ENCODE measurements at regions not wholly inside any gene's neighbourhood (a gene's known extent, or its start where the extent isn't known, plus 50 kb on each side); places are given as distances from the start of the nearest gene placed in this dataset.

- H3K27me3 ChIP-seq (ENCODE audit: control insufficient read depth, insufficient read depth, low read length), result no peaks in the 10 kb centered on the region
- H3K4me1 ChIP-seq (ENCODE audit: control insufficient read depth, insufficient read depth, low read length), result peaks cover 2% of the 10 kb centered on the region; the same call in 1 of the 2 replicates
- H3K9me3 ChIP-seq (ENCODE audit: control insufficient read depth, insufficient read depth, low read length), result no peaks in the 10 kb centered on the region
- no peak overlapping the region for H3K27ac ChIP-seq (ENCODE audit: low read length)
- H3K4me3 ChIP-seq (ENCODE audit: low read length), result no peak overlapping the region
- no peaks in the 10 kb centered on the region for H3K36me3 ChIP-seq (ENCODE audit: control insufficient read depth, insufficient read depth, low read length)
- no peak for DNase-seq (ENCODE audit: low read depth, low spot score)
- no CpG with 5 or more reads among the region's 7 CpGs for WGBS (ENCODE audit: insufficient coverage, insufficient read length)
Measured at GRCh38 chr11:8809241-8809938, 101.6 kb upstream of the AKIP1 start.

- Histone ChIP-seq H3K27me3 (ENCODE audit: control insufficient read depth, insufficient read depth, low read length) (no peaks in the 10 kb centered on the region), H3K4me3 (ENCODE audit: low read length) (peak overlapping the region; percentile 21; the same call in 1 of the 2 replicates), H3K27ac (ENCODE audit: low read length) (no peak overlapping the region), H3K9me3 (ENCODE audit: control insufficient read depth, insufficient read depth, low read length) (no peaks in the 10 kb centered on the region), H3K4me1 (ENCODE audit: control insufficient read depth, insufficient read depth, low read length) (peaks cover 3% of the 10 kb centered on the region), H3K36me3 (ENCODE audit: control insufficient read depth, insufficient read depth, low read length) (no peaks in the 10 kb centered on the region)
- DNase-seq (ENCODE audit: low read depth, low spot score), result no peak
- WGBS (ENCODE audit: insufficient coverage, insufficient read length), result no CpG with 5 or more reads among the region's 8 CpGs
Measured at GRCh38 chr11:8809939-8810539, 101.0 kb upstream of the AKIP1 start.

DNA sequence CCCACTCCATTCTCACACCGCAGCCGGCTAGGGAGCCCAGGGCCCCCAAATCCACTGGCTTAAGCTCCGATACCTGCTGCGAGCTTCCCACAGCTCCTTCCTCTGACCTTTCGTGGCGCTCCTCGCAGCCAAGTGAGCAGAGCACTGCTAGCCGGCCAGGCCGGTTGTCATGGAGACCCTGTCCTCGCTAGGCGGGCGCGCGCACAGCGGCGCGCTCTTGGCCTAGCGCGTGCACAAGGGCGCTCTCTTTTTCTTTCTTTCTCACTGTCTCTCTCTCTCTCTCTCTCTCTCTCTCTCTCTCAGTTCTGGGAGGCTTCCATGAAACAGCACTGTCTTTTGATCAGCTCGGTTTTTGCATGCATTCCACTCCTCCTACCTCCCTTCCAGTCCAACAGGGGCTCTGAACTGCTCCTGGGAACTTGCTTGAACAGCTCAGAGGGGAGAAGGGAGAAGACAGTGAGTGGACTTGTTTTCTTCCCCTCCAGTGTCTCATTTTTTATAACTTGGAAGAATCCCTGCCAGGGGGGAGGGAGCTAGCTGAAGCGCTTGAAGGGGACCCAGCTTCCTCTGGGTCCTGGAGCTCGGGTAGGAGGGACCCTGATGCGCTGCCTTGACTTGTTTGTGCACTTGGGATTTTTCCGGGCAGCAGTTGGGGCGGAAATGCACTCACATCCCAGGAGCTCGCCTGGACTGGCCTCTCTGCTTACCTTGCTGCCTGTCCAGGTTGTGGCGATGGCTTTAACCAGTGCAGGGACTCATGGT lies 100.3 kb upstream of the AKIP1 start:
- Histone ChIP-seq H3K4me3 (ENCODE audit: low read length) (peak overlapping the region; percentile 21; the same call in 1 of the 2 replicates), H3K27me3 (ENCODE audit: control insufficient read depth, insufficient read depth, low read length) (no peaks in the 10 kb centered on the region), H3K4me1 (ENCODE audit: control insufficient read depth, insufficient read depth, low read length) (peaks cover 3% of the 10 kb centered on the region), H3K9me3 (ENCODE audit: control insufficient read depth, insufficient read depth, low read length) (no peaks in the 10 kb centered on the region), H3K36me3 (ENCODE audit: control insufficient read depth, insufficient read depth, low read length) (no peaks in the 10 kb centered on the region), H3K27ac (ENCODE audit: low read length) (no peak overlapping the region)
- WGBS (ENCODE audit: insufficient coverage, insufficient read length), result no CpG with 5 or more reads among the region's 28 CpGs
- no peak for DNase-seq (ENCODE audit: low read depth, low spot score)

DNA sequence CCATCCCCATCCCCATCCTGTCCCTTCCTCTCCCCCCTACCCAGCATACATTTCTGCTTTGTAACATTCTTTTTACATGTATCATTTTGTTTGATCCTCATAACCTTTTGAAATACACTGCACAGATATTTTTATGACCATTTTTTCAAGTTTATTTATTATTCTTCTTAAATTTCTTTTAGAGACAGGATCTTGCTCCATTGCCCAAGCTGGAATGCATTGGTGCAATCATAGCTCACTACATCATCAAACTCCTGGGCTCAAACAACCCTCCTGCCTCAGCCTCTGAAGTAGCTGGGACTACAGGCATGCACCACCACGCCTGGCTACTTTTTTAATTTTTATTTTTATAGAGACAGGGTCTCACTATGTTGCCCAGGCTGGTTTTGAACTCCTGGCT lies 99.4 kb upstream of the AKIP1 start:
- no peaks in the 10 kb centered on the region for H3K36me3 ChIP-seq (ENCODE audit: control insufficient read depth, insufficient read depth, low read length)
- H3K4me3 ChIP-seq (ENCODE audit: low read length), result no peak overlapping the region
- no peaks in the 10 kb centered on the region for H3K9me3 ChIP-seq (ENCODE audit: control insufficient read depth, insufficient read depth, low read length)
- WGBS (ENCODE audit: insufficient coverage, insufficient read length), result no CpG with 5 or more reads among the region's 1 CpG
- no peak for DNase-seq (ENCODE audit: low read depth, low spot score)
- H3K4me1 ChIP-seq (ENCODE audit: control insufficient read depth, insufficient read depth, low read length), result peaks cover 3% of the 10 kb centered on the region
- H3K27ac ChIP-seq (ENCODE audit: low read length), result no peak overlapping the region
- H3K27me3 ChIP-seq (ENCODE audit: control insufficient read depth, insufficient read depth, low read length), result no peaks in the 10 kb centered on the region

DNA sequence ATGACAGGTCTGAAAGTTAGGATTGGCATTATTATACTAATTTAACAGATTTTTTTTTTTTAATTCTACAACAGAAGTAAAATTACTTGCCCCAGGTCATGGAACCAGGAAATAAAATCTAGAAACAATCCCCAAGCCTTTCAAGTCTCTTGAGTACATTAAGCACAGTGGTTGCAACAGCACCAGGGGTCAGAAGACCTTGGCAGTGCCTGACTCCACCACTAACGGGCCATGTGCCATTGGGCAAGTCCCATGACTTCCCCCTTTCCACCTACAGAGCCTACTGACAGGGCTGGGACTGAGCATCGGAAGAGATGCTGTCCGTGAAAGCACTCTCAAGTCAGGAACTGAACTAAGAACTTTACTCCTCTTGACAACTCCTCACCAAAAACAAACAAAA lies 98.6 kb upstream of the AKIP1 start:
- no CpG with 5 or more reads among the region's 3 CpGs for WGBS (ENCODE audit: insufficient coverage, insufficient read length)
- Histone ChIP-seq H3K36me3 (ENCODE audit: control insufficient read depth, insufficient read depth, low read length) (no peaks in the 10 kb centered on the region), H3K9me3 (ENCODE audit: control insufficient read depth, insufficient read depth, low read length) (no peaks in the 10 kb centered on the region), H3K4me1 (ENCODE audit: control insufficient read depth, insufficient read depth, low read length) (peaks cover 3% of the 10 kb centered on the region), H3K27ac (ENCODE audit: low read length) (no peak overlapping the region), H3K4me3 (ENCODE audit: low read length) (no peak overlapping the region), H3K27me3 (ENCODE audit: control insufficient read depth, insufficient read depth, low read length) (no peaks in the 10 kb centered on the region)
- DNase-seq (ENCODE audit: low read depth, low spot score), result no peak

DNA sequence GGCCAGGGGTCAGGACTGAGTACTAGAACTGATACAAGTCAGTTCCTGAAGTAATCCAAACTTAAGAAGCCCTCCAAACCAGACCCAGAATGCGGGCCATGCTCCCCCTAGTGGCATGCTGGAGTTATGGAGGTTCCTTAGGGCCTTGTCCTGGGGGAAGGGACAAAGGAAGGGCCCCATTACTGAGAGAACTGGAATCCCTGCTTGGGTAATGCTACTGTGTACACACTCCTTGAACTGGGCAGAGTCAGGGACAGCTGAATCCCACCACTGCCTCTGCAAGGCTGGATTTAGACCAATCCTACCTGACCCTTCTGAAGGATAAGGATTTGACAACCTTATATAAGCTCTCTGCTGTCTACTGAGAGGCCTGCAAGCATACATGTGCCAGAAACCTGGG lies 97.3 kb upstream of the AKIP1 start:
- no peaks in the 10 kb centered on the region for H3K27me3 ChIP-seq (ENCODE audit: control insufficient read depth, insufficient read depth, low read length)
- WGBS (ENCODE audit: insufficient coverage, insufficient read length), result no CpG with 5 or more reads among the region's 1 CpG
- no peaks in the 10 kb centered on the region for H3K9me3 ChIP-seq (ENCODE audit: control insufficient read depth, insufficient read depth, low read length)
- DNase-seq (ENCODE audit: low read depth, low spot score), result peak; percentile 75
- no peak overlapping the region for H3K4me3 ChIP-seq (ENCODE audit: low read length)
- H3K36me3 ChIP-seq (ENCODE audit: control insufficient read depth, insufficient read depth, low read length), result no peaks in the 10 kb centered on the region
- no peak overlapping the region for H3K27ac ChIP-seq (ENCODE audit: low read length)
- peaks cover 3% of the 10 kb centered on the region for H3K4me1 ChIP-seq (ENCODE audit: control insufficient read depth, insufficient read depth, low read length)

DNA sequence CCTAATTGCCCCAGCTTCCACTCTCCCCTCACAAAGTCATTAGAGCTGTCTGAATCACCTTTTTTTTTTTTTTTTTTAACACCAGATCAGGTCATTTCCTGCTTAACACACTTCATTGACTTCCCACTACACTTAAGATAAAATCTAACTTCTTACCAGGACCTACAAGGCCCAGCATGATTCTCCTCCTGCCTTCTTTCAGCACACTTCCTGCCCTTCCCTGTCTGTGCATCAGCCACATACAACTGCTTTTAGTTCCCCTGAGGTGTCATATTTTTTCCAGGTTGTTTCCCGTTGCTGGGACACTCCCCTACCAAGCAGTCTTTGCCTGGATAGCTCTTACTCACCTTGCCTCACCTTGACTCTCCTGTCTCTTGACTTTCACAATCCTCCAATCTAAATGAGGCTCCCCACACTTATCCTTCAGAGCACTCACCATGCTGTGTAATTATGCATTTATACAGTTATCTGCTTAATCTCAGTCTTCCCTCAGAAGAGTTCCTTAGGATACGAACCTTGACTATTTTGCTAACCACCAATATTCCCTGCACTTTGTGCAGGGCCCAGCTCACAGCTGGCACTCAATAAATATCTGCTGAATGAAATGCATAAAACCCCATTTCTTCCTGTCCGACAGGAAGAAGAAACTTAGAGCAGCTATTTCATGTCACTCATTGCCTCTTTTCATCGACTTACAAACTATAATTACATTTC lies 96.6 kb upstream of the AKIP1 start:
- Histone ChIP-seq H3K27me3 (ENCODE audit: control insufficient read depth, insufficient read depth, low read length) (no peaks in the 10 kb centered on the region), H3K4me3 (ENCODE audit: low read length) (no peak overlapping the region), H3K36me3 (ENCODE audit: control insufficient read depth, insufficient read depth, low read length) (no peaks in the 10 kb centered on the region), H3K4me1 (ENCODE audit: control insufficient read depth, insufficient read depth, low read length) (peaks cover 4% of the 10 kb centered on the region), H3K27ac (ENCODE audit: low read length) (no peak overlapping the region), H3K9me3 (ENCODE audit: control insufficient read depth, insufficient read depth, low read length) (no peaks in the 10 kb centered on the region)
- no peak for DNase-seq (ENCODE audit: low read depth, low spot score)
- WGBS (ENCODE audit: insufficient coverage, insufficient read length), result no CpG with 5 or more reads among the region's 4 CpGs

DNA sequence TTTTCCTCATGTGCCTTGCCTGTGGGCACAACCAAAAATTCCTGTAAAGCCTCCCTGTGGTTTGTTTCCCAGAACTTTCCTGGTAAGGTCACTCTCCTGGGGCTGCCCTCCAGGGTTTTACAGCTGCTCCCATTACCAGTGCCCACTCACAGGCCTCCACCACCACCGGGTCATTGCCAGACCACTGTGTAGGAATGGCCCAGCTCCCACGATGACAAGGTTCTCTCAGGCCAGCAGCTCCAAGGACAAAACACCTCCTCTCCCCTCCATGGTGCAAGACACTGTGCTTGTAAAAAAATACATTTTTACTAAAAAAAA lies 96.1 kb upstream of the AKIP1 start:
- no peak overlapping the region for H3K27ac ChIP-seq (ENCODE audit: low read length)
- no CpG with 5 or more reads among the region's 2 CpGs for WGBS (ENCODE audit: insufficient coverage, insufficient read length)
- DNase-seq (ENCODE audit: low read depth, low spot score), result no peak
- H3K4me1 ChIP-seq (ENCODE audit: control insufficient read depth, insufficient read depth, low read length), result peaks cover 4% of the 10 kb centered on the region; the same call in 1 of the 2 replicates
- no peak overlapping the region for H3K4me3 ChIP-seq (ENCODE audit: low read length)
- H3K9me3 ChIP-seq (ENCODE audit: control insufficient read depth, insufficient read depth, low read length), result no peaks in the 10 kb centered on the region
- no peaks in the 10 kb centered on the region for H3K27me3 ChIP-seq (ENCODE audit: control insufficient read depth, insufficient read depth, low read length)
- H3K36me3 ChIP-seq (ENCODE audit: control insufficient read depth, insufficient read depth, low read length), result no peaks in the 10 kb centered on the region

- DNase-seq (ENCODE audit: low read depth, low spot score), result no peak
- Histone ChIP-seq H3K36me3 (ENCODE audit: control insufficient read depth, insufficient read depth, low read length) (no peaks in the 10 kb centered on the region), H3K27ac (ENCODE audit: low read length) (no peak overlapping the region), H3K4me1 (ENCODE audit: control insufficient read depth, insufficient read depth, low read length) (peaks cover 2% of the 10 kb centered on the region; the same call in 1 of the 2 replicates), H3K9me3 (ENCODE audit: control insufficient read depth, insufficient read depth, low read length) (no peaks in the 10 kb centered on the region), H3K27me3 (ENCODE audit: control insufficient read depth, insufficient read depth, low read length) (no peaks in the 10 kb centered on the region), H3K4me3 (ENCODE audit: low read length) (no peak overlapping the region)
- WGBS (ENCODE audit: insufficient coverage, insufficient read length), result no CpG with 5 or more reads among the region's 2 CpGs
Measured at GRCh38 chr11:8818421-8818820, 92.6 kb upstream of the AKIP1 start.

DNA sequence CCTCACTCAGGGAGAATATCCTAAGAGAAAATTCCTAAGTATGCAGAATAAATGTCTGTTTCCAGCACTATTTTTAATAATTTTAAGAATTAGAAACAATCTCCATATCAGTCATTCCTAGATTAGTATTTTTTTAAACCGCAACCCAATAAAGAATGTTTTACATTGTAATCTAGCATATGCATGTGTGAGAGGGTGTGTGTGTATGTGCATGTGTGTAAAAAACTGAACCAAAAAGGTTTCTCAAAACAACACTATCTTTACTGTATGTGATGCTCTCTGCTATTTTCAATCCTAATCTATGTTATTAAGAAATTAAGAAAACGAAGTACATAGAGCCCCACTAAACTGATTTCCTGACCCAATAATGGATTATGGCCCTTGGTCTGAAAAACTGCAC lies 90.6 kb upstream of the AKIP1 start:
- Histone ChIP-seq H3K4me1 (ENCODE audit: control insufficient read depth, insufficient read depth, low read length) (0 out of 2 replicates have a peak, but pooled peaks cover 1% of the 10 kb centered on the region), H3K27ac (ENCODE audit: low read length) (no peak overlapping the region), H3K36me3 (ENCODE audit: control insufficient read depth, insufficient read depth, low read length) (no peaks in the 10 kb centered on the region), H3K4me3 (ENCODE audit: low read length) (no peak overlapping the region), H3K9me3 (ENCODE audit: control insufficient read depth, insufficient read depth, low read length) (no peaks in the 10 kb centered on the region), H3K27me3 (ENCODE audit: control insufficient read depth, insufficient read depth, low read length) (no peaks in the 10 kb centered on the region)
- no peak for DNase-seq (ENCODE audit: low read depth, low spot score)
- no CpG with 5 or more reads among the region's 2 CpGs for WGBS (ENCODE audit: insufficient coverage, insufficient read length)
